ENCODE measurements at regions not wholly inside any gene's neighbourhood (a gene's known extent, or its start where the extent isn't known, plus 50 kb on each side); places are given as distances from the start of the nearest gene placed in this dataset.

DNA sequence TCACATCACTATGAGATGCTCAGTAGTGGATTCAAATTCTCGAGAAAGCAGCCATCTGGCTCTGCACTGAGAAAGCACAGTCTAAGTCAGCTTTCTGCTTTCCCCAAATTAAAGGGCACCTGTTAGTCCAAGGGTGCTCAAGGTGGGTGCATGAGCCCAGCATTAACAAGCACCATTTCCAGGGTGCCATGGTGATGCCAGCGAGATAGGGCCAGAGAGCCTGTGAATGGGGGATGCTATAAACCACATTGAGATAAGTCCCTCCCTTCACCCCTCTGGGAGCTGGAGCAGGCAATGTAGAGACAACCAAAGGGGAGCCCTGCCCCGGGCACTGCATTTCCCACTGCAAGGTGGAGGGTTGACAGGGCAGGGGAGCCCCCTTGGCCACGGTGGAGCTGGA, 568.2 kb downstream of the AJAP1 start:
- TF ChIP-seq, protein P1, sequence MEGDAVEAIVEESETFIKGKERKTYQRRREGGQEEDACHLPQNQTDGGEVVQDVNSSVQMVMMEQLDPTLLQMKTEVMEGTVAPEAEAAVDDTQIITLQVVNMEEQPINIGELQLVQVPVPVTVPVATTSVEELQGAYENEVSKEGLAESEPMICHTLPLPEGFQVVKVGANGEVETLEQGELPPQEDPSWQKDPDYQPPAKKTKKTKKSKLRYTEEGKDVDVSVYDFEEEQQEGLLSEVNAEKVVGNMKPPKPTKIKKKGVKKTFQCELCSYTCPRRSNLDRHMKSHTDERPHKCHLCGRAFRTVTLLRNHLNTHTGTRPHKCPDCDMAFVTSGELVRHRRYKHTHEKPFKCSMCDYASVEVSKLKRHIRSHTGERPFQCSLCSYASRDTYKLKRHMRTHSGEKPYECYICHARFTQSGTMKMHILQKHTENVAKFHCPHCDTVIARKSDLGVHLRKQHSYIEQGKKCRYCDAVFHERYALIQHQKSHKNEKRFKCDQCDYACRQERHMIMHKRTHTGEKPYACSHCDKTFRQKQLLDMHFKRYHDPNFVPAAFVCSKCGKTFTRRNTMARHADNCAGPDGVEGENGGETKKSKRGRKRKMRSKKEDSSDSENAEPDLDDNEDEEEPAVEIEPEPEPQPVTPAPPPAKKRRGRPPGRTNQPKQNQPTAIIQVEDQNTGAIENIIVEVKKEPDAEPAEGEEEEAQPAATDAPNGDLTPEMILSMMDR (conservative IDR thresholded peaks at IDR 0.05; ENCODE audit: low read depth, low read length), result no peak
- no peak for TF ChIP-seq EZH2 (IDR thresholded peaks at IDR 0.05; ENCODE audit: low read length, unreplicated experiment)
- no peak for TF ChIP-seq EZH2phosphoT487 (IDR thresholded peaks at IDR 0.05; ENCODE audit: borderline replicate concordance, low read length)
